GM12864 (cell line): ENCODE measurements at regions not wholly inside any gene's neighbourhood (a gene's known extent, or its start where the extent isn't known, plus 50 kb on each side); places are given as distances from the start of the nearest gene placed in this dataset.

Source experiments
- DNase-seq: peaks from one replicate; pipeline ENCODE4 v3.0.0-alpha.2; 2011; ENCODE audit warnings: low read depth
- H3K4me3 ChIP-seq: 2 replicates; pipeline ENCODE4 v1.5.1; 2011; ENCODE audit warnings: mild to moderate bottlenecking, low read depth, low read length, control low read depth
- TF ChIP-seq, protein P1 (sequence below): IDR thresholded peaks from 2 replicates; pipeline ENCODE4 v1.5.1; 2011; ENCODE audit warnings: low read depth, mild to moderate bottlenecking, moderate library complexity, low read length, control low read depth, inconsistent platforms; ENCODE audit errors: missing control alignments

DNA sequence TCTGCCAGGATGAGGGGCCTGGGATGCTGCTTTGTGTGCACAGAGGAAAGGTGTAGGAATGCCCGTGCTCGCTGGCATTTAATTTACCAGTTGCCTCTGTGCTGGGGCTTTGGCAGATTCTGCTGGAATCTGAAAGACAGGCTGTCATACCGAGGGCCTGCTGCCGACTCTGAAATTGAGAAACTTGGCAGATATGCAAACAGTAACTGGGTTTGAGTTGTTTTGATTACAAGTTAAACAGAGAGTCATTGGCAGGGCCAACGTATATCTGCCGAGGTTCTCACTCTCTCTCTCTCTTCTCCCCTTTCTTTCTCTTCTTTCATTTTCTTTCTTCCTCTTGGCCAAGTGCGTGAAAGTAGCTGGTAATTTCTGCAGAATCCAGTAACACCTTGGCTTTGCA, 618.7 kb downstream of the VRK1 start:
- no peak for DNase-seq
- TF ChIP-seq, protein P1, sequence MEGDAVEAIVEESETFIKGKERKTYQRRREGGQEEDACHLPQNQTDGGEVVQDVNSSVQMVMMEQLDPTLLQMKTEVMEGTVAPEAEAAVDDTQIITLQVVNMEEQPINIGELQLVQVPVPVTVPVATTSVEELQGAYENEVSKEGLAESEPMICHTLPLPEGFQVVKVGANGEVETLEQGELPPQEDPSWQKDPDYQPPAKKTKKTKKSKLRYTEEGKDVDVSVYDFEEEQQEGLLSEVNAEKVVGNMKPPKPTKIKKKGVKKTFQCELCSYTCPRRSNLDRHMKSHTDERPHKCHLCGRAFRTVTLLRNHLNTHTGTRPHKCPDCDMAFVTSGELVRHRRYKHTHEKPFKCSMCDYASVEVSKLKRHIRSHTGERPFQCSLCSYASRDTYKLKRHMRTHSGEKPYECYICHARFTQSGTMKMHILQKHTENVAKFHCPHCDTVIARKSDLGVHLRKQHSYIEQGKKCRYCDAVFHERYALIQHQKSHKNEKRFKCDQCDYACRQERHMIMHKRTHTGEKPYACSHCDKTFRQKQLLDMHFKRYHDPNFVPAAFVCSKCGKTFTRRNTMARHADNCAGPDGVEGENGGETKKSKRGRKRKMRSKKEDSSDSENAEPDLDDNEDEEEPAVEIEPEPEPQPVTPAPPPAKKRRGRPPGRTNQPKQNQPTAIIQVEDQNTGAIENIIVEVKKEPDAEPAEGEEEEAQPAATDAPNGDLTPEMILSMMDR = no peak
- no peak overlapping the region for H3K4me3 ChIP-seq

DNA sequence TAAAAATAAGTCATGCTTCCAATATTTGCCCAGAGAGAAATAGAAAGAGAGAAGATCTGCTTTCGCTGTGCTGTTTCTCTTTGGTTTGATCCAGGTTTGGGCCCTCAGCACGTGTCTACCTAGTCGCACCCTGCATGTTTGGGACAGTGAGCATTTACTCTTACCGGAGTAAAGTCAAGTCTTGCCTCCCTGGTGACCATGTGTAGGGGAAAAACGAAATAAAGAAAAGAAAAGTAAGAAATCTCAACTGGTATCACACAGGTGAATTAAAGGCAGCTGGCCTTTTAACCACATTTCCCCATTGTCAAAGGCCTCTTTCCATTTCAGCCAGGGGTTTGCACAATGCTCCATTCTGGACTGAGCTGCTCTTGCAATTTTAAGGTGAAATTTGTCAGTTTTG, 619.4 kb downstream of the VRK1 start:
- DNase-seq = no peak
- TF ChIP-seq, protein P1 = no peak
- no peak overlapping the region for H3K4me3 ChIP-seq

DNA sequence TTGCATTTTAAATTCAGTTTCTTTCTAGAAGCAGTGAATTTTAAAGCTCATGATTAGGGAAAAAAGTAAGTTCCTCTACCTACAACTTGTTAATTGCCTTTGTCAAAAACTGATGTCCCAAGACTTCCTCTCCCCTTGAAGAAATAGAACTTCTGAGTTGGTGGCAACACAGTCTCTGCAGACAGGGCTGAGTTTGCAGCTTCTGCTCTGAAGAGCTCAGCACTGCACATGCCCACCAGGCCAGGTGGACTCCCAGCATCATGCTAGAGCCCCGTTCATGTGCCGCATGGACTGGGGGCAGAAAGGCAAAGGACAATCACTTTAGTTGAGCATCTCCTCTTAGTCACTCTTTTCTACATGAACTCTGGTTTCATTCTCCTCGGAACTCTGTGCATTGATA, 620.1 kb downstream of the VRK1 start:
- TF ChIP-seq, protein P1 = no peak
- no peak overlapping the region for H3K4me3 ChIP-seq
- DNase-seq = no peak

DNA sequence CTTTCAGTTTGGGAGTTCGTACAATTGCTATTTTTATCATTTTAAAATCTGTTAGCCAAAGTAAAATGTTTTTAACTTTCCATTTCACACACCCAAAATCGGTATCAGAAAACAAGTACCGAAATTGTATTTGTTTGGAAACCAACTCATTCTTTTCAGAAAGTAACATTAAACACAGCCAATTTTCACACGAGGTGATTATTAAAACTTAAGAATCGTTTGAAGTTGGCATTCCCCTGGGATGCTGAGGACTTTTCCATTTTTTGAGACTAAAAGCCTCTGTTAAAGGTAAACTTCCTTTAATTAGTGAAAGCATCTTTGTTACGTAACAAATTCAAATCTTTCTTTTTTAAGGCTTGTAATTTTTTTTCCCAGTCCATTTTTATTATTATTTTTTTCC, 623.0 kb downstream of the VRK1 start:
- DNase-seq = no peak
- TF ChIP-seq, protein P1 = no peak

DNA sequence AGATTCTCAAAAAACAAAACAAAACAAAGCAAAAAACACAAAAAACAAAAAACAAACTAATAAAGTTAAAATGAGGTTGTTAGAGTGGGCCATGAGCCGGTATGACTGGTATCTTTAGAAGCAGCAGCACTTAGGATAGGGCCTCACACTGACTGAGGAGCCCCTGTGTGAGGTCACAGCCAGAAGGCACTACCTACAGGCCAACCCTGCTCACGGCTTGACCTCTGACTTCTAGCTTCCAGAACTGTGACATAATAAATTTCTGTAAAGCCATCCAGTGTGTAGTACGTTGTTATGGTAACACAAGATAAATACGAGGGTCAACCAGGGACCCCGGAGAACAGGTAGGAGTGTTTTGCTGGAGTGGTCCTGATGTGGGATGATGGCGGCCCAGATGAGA, 629.6 kb downstream of the VRK1 start:
- no peak for DNase-seq
- TF ChIP-seq, protein P1 = no peak

More for the DNA sequence above, 623.0 kb downstream of the VRK1 start:
- no peak overlapping the region for H3K4me3 ChIP-seq

DNA sequence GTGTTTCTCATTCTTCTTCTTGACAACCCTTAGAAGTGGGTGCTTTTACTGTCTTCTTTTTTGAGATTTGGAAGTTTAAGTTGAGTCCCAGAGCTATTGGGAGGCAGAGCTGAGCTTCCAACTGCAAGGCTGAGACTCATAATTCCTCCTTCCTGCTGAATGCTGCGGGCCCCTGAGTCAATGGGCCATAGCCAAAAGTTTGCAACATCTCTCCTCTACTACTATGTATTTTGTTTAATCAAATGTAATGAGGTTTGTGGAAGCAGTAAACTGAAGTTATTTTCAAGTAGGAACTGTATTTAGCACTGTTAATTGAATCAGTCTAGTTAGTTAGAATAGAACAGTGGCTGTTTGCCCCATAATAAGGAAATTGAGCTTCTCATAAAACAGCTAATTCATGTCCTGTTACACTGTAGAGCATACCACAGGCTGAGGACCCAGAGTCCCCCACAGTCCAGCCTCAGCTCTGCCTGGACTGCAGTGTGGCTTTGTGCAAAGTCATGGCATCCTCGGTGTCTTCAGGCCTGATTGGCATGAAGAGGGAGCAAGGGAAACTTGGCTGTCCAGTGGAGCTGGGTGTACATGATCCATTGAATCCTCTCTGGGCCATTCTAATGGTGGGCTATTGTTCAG, 631.7 kb downstream of the VRK1 start:
- H3K4me3 ChIP-seq = no peak overlapping the region
- DNase-seq = no peak
- TF ChIP-seq, protein P1 = no peak

More for the DNA sequence above, 629.6 kb downstream of the VRK1 start:
- H3K4me3 ChIP-seq = no peak overlapping the region

DNA sequence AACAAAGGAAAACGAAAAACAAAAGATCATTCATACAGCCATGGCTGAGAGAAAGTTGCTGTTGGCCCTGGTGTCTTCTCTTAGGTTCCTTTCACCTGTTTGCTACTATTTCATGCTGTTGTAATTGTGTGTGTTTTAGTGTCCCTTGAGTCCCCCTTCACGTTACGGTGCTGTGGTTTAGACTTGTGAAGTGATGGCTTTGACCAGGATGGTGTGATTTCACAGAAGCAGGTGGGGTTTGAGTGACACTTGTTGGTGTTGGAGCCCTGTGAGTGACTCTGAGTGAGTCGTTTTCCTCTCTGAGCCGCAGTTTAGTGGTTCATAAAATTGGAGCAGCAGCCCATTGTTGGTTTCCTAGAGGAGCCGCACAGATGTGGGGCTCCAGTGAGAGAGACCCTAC, 635.4 kb downstream of the VRK1 start:
- TF ChIP-seq, protein P1 = no peak
- DNase-seq = no peak

More for the DNA sequence above, 635.4 kb downstream of the VRK1 start:
- no peak overlapping the region for H3K4me3 ChIP-seq
